RKO (cell line): ENCODE measurements at regions not wholly inside any gene's neighbourhood (a gene's known extent, or its start where the extent isn't known, plus 50 kb on each side); places are given as distances from the start of the nearest gene placed in this dataset.

Experiments used
- DNase-seq: peaks from one replicate; pipeline ENCODE4 v3.0.0-alpha.2; 2016; ENCODE audit warnings: low spot score

GRCh38 chr18:25443776-25444175 lies 91.8 kb upstream of the ZNF521 start:
- no peak for DNase-seq

GRCh38 chr18:25435149-25435782 lies 83.3 kb upstream of the ZNF521 start:
- no peak for DNase-seq

GRCh38 chr18:25434745-25435144 lies 82.8 kb upstream of the ZNF521 start:
- DNase-seq = no peak

GRCh38 chr18:25433590-25433989 lies 81.6 kb upstream of the ZNF521 start:
- no peak for DNase-seq

- no peak for DNase-seq
Observed at GRCh38 chr18:25425024-25425423, 73.1 kb upstream of the ZNF521 start.

GRCh38 chr18:25423760-25424159 lies 71.8 kb upstream of the ZNF521 start:
- no peak for DNase-seq

- no peak for DNase-seq
Observed at GRCh38 chr18:25423267-25423666, 71.3 kb upstream of the ZNF521 start.

- DNase-seq = no peak
Observed at GRCh38 chr18:25422230-25422629, 70.3 kb upstream of the ZNF521 start.

- DNase-seq = no peak
Observed at GRCh38 chr18:25420077-25420825, 68.3 kb upstream of the ZNF521 start.

- DNase-seq = no peak
Observed at GRCh38 chr18:25416374-25416773, 64.4 kb upstream of the ZNF521 start.

- DNase-seq = no peak
Observed at GRCh38 chr18:25409971-25410370, 58.0 kb upstream of the ZNF521 start.

GRCh38 chr18:25408293-25408692 lies 56.3 kb upstream of the ZNF521 start:
- no peak for DNase-seq
